GM18909 (cell line): ENCODE measurements at regions not wholly inside any gene's neighbourhood (a gene's known extent, or its start where the extent isn't known, plus 50 kb on each side); places are given as distances from the start of the nearest gene placed in this dataset.

Source experiments
- ATAC-seq: cut with Tn5 transposase; IDR thresholded peaks from one replicate; pipeline ENCODE4 v1.9.1; 2021; ENCODE audit warnings: mild to moderate bottlenecking; ENCODE audit not compliant: unreplicated experiment, poor library complexity

GRCh38 chr6:105783333-105783935 lies 302.7 kb upstream of the PRDM1 start:
- no peak for ATAC-seq

DNA sequence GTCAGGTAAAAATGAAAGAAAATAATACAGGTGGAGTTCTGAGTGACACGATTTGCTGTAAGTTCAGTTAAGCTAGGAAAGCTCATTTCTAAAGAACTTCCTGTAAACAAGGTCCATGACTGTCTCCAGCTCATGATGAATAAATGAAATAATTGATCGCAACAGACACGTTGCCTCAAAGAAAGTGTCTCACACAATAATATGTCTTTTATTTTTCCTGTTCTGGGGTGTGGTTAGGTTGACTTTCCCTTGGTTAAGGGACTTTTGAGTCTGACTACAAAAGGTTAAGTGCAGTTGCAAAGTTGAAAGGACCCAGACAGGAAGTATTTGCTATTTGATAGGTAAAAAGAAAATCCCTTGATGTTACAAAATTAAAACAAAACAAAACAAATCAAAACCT lies 304.2 kb upstream of the PRDM1 start:
- ATAC-seq: no peak

DNA sequence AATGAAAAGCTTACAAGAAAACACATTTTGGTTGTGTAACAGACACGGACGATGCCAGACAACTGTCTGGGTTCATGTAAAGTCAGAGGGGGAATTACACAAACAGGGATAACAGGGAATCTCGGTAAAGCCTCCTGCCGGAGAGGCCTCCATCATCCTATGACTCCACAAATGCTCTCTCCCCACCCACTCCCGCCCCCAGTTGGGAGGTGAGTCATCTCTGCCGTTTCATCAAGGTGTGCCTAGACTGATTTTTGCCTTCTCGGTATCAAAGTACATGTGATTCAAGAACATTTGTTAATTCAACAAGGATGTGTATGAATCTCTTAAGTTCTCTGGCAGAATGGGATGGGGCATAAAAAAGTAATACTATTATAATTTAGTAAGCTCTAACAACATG lies 304.9 kb upstream of the PRDM1 start:
- no peak for ATAC-seq

- ATAC-seq: peak; percentile 79
Observed at GRCh38 chr6:105780146-105780860, 305.8 kb upstream of the PRDM1 start.

DNA sequence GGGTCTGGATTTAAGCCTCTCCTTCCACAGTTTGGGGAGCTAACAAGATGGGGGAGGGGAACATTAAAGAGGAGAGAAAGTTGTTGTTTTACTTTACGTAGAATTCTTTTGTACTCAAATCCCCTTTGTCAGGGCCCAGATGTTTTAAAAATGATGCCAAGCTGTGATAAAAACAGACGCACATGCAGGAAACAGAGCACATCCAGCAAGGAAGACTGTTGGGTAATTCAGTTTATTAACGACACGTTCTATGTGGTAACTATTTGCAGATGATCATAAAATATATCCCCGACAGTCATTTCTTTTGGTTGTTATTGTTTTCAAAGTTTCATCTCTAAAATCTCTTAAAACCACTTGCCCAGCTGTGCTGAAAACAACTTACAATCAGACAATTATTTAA lies 307.0 kb upstream of the PRDM1 start:
- ATAC-seq: no peak

GRCh38 chr6:105775095-105775494 lies 311.0 kb upstream of the PRDM1 start:
- ATAC-seq: no peak

- ATAC-seq: peak; percentile 93
Observed at GRCh38 chr6:105774247-105774646, 311.9 kb upstream of the PRDM1 start.

- no peak for ATAC-seq
Observed at GRCh38 chr6:105771313-105771970, 314.7 kb upstream of the PRDM1 start.

GRCh38 chr6:105769987-105770386 lies 316.1 kb upstream of the PRDM1 start:
- no peak for ATAC-seq

DNA sequence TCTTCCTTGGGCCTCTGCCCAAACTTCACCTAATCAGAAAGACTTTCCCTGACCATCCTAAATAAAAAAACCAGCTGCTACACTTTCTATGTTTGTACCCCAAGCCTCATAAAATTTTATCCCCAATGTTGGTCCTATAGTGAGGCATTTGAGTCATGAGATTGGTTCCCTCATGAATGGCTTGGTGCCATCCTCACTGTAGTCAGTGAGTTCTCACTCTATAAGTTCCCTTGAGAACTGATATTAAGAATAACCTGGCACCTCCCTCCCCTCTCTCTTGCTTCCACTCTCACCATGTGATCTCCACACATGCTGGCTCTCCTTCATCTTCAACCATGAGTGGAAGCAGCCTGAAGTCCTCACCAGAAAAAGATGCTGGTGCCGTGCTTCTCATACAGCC lies 316.9 kb upstream of the PRDM1 start:
- ATAC-seq: no peak

DNA sequence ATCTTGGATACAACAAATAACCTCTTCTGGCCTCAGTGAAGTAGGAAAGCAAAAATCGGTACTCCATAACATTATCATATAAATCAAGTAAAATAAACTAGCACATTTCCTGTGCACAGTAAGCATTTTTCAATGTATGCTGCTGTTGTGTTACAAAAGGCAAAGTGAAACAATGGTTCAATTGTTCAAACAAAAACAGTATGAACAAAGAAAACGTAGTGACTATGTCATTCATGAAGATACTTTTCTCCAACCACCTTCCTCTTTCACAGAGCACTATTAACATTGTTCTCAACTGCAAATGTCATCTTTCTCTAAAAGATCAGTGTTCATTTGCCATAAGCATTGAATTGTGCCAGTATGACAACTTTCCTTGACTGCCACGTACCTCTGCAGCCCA lies 318.6 kb upstream of the PRDM1 start:
- no peak for ATAC-seq

DNA sequence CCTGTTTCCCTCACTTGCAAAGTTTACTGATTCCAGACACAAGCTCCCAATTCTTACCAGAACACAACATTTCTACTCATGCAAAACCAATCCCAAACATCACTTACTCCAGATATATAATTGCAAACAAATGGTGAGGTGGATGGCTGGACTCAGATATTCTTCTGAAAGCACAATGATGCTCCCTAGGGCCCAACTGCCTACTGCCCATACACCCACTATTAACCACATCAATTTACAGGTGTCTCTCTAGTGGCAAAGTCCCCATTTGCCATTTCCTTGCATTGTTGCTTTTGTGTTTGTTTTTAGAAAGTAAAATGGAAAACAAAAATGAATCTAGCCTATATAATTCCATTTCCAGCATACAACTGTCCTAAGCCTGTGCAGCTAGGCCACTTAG lies 320.9 kb upstream of the PRDM1 start:
- ATAC-seq: no peak

DNA sequence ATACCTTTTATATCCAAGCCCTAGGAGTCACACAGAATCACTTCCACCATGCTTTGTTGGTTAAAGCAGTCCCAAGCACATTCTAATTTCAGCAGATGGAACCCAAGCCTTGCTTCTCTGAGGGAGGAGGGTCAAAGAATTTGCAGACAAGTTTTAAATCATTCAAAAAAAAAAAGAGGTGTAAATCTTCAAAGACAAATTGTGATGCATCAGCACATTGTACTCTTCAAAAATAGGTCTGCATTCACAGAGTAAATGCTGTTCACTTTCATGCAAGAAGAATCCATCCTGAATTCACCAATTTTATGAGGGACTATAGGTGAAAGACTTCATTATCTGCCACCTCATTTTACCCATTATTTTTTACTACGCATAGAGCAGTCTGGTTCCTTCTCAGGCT lies 321.8 kb upstream of the PRDM1 start:
- ATAC-seq: no peak

- ATAC-seq: no peak
Observed at GRCh38 chr6:105763866-105764265, 322.3 kb upstream of the PRDM1 start.

GRCh38 chr6:105760746-105761145 lies 325.4 kb upstream of the PRDM1 start:
- ATAC-seq: no peak

DNA sequence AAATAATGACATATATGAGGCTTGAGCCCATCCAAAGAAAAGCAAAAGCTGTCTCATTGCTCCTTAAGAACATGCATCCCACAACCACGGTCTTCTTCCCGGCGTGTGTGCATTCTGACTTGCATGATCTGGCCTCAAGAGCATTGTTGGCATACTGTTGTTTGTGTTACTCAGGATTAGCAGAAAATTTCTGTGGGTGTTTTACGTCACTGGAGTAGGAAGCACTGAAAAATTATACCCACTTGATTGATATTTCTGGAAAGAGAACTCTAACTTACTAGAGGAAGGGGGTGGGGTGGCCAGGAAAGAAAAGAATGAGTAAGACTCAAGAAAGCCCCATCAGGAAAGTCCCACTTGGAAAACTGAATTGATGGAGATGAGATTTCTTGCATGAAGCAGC lies 326.2 kb upstream of the PRDM1 start:
- no peak for ATAC-seq

DNA sequence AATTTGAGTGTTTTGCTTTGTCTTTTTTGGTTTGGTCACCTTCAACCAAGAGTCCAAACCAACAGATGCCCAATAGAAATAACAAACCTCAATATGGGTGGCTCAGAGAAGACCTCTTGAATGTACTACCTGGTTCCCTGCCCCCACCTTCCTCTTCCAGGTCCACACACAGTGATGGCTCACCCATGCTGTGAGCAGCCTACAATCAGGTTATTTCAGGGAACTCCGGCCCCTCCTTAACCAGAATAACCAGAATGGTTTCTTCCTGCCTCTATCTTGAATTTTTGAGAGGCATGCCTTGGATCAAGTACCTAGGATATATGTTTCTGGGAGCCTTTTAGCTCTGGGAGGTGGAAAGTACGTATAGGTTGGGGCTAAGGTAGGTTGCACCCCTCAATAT lies 327.1 kb upstream of the PRDM1 start:
- no peak for ATAC-seq

GRCh38 chr6:105757512-105758200 lies 328.5 kb upstream of the PRDM1 start:
- peak; percentile 96 for ATAC-seq

DNA sequence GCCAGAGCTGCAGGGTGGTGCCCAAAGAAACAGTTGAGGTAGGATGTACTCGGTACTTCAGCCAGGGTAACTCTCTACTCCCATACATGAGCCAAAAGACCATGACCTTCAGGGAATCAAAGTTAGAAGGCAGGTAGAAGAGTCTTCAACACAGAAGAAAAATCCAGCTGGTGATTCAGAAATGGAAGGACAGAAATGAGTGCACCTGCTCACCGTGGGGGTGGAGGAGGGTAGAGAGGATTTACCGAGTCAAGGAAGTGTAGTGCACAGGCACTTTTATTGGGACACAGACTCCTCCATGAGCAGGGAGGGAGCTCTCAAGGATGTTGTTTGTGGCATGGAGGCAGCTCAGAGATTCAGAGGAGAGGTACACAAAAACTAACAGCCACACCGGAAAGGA lies 330.3 kb upstream of the PRDM1 start:
- no peak for ATAC-seq

- ATAC-seq: no peak
Observed at GRCh38 chr6:105753620-105754211, 332.4 kb upstream of the PRDM1 start.

DNA sequence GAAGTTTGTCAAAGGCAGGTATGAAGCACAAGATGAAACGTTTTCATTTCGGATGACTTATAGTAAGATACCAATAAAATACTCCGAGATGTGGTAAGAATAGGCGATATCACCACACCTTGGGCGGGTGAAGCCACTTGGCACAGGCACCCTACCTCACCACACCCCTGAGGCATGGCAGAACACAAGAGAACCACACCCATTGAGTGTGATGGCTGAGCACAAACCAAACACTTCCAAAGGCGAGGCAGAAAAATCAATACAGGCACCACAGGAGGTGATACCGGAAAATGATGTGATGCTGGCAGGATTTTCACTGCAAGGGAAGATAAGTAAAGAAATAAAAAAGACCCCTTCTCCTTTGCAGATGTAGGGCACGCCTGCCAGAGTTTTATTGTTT lies 332.9 kb upstream of the PRDM1 start:
- ATAC-seq: no peak
